Hepatocyte (in vitro differentiated cells): ENCODE measurements at regions not wholly inside any gene's neighbourhood (a gene's known extent, or its start where the extent isn't known, plus 50 kb on each side); places are given as distances from the start of the nearest gene placed in this dataset.

Experiments used
- CTCF ChIP-seq: fragments of 200-600 bp; sonication (generic); IDR thresholded peaks from 2 replicates; pipeline ENCODE4 v1.5.1; 2016; ENCODE audit warnings: antibody characterized with exemption, mild to moderate bottlenecking; ENCODE audit not compliant: poor library complexity
- EZH2phosphoT487 ChIP-seq: fragments of 200-600 bp; sonication (generic); IDR thresholded peaks from one replicate; pipeline ENCODE4 v1.6.1; 2018; ENCODE audit warnings: antibody characterized with exemption, mild to moderate bottlenecking, low read depth, moderate library complexity; ENCODE audit not compliant: unreplicated experiment, severe bottlenecking

GRCh38 chr16:47986031-47986430 lies 169.8 kb downstream of the ABCC12 start:
- TF ChIP-seq CTCF (no peak), EZH2phosphoT487 (no peak)
